ENCODE measurements at regions not wholly inside any gene's neighbourhood (a gene's known extent, or its start where the extent isn't known, plus 50 kb on each side); places are given as distances from the start of the nearest gene placed in this dataset.
"Not testable (repeated sequence)": the region's sequence is repeated elsewhere in the genome, so short reads cannot be mapped to it uniquely, and the experiment has no call there.

DNA sequence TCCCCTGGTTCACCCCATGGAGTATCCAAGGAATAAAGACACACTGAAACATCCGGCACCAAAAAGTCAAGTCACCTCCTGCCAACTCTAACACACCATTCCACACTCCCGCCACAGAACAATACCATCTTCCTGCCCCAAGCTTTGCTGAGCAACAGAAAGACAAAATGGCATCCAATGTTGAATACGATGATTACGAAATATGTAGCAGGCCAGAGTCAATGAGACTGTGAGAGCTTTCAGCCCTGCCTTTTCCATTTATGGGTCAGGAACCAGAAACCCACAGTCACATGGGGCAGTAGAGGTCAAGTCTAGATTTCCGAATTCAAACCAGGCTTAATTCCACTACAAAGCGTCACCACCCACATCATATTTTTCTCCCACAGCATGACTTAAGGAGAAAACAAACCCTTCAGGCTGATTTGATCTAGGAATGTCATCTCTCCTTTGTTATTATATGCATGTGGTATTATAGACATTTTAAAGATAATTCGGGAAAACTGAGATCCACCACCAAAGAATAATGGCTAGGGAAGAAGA, 249.8 kb downstream of the SETD4 start:
- no peaks in the 10 kb centered on the region for H3K36me3 Mint-ChIP-seq (ENCODE audit: low read depth)
- peaks cover 8% of the 10 kb centered on the region for H3K27me3 Mint-ChIP-seq

DNA sequence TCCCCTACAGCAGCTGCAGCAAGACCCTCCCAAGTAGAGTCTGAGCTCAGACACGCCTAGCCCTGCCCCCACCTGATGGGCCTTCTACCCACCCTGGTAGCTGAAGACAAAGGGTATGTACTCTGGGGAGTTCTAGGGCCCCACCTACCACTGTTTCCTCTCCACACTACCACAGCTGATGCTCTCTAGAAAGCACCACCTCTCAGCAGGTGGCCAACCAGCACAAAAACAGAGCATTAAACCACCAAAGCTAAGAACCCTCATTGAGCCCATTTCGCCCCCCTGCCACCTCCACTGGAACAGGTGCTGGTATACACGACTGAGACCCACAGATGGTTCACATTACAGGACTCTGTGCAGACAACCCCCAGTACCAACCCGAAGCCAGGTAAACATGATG, 258.9 kb downstream of the SETD4 start:
- ChIA-PET POLR2A (no interaction called here), CTCF (no interaction called here)
- DNase-seq: no peak
- H3K9me3 Mint-ChIP-seq: peaks cover 15% of the 10 kb centered on the region
- intact Hi-C loops (cut with micrococcal nuclease): no loop called here
- H3K27ac Mint-ChIP-seq: no peak overlapping the region
- H3K27me3 Mint-ChIP-seq: peaks cover 16% of the 10 kb centered on the region
- no peaks in the 10 kb centered on the region for H3K36me3 Mint-ChIP-seq (ENCODE audit: low read depth)
- no peaks in the 10 kb centered on the region for H3K4me1 Mint-ChIP-seq
- TF ChIP-seq, protein P1, sequence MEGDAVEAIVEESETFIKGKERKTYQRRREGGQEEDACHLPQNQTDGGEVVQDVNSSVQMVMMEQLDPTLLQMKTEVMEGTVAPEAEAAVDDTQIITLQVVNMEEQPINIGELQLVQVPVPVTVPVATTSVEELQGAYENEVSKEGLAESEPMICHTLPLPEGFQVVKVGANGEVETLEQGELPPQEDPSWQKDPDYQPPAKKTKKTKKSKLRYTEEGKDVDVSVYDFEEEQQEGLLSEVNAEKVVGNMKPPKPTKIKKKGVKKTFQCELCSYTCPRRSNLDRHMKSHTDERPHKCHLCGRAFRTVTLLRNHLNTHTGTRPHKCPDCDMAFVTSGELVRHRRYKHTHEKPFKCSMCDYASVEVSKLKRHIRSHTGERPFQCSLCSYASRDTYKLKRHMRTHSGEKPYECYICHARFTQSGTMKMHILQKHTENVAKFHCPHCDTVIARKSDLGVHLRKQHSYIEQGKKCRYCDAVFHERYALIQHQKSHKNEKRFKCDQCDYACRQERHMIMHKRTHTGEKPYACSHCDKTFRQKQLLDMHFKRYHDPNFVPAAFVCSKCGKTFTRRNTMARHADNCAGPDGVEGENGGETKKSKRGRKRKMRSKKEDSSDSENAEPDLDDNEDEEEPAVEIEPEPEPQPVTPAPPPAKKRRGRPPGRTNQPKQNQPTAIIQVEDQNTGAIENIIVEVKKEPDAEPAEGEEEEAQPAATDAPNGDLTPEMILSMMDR (IDR thresholded peaks at IDR 0.05): no peak
- ATAC-seq (ENCODE audit: low read depth): no peak
- no peak overlapping the region for H3K4me3 Mint-ChIP-seq

More for the DNA sequence above, 249.8 kb downstream of the SETD4 start:
- peaks cover under 1% of the 10 kb centered on the region for H3K9me3 Mint-ChIP-seq
- H3K4me1 Mint-ChIP-seq: no peaks in the 10 kb centered on the region
- TF ChIP-seq, protein P1 (IDR thresholded peaks at IDR 0.05): no peak
- no peak for ATAC-seq (ENCODE audit: low read depth)
- H3K4me3 Mint-ChIP-seq: no peak overlapping the region
- intact Hi-C loops (cut with micrococcal nuclease): no loop called here
- ChIA-PET CTCF (no interaction called here), POLR2A (no interaction called here)
- no peak for DNase-seq
- no peak overlapping the region for H3K27ac Mint-ChIP-seq

DNA sequence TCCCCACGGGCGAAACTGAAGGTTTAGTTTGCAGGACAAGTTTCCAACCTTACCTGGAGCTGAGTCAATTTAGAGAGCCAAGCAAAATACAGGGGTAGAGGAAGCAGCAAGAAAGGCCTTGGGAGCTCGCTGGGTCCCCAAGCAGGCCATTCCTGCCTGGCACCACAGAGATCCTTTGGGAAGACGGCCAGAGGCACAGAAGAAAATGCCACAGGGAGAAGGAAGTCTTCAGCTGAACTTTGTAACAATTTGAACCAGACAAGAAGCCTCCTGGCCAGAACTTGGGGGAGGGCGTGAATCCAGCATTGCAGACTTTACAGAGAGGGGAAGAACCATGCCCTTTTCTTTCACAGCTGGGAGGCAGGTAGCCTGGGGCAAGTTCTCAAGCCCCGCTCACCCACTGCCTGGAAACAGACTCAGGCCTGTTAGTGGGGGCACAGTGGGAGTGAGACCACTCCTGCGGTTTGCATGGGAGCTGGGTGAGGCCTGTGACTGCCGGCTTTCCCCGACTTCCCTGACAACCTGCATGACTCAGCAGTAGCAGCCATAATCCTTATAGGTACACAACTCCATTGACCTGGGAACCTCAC, 259.4 kb downstream of the SETD4 start:
- POLR2A ChIA-PET; intact Hi-C loops (cut with micrococcal nuclease); H3K4me1 Mint-ChIP-seq; H3K36me3 Mint-ChIP-seq (ENCODE audit: low read depth); DNase-seq; ATAC-seq (ENCODE audit: low read depth); H3K27ac Mint-ChIP-seq; H3K4me3 Mint-ChIP-seq; CTCF ChIA-PET: not testable (repeated sequence)
- peaks cover 15% of the 10 kb centered on the region for H3K9me3 Mint-ChIP-seq
- peaks cover 21% of the 10 kb centered on the region for H3K27me3 Mint-ChIP-seq

DNA sequence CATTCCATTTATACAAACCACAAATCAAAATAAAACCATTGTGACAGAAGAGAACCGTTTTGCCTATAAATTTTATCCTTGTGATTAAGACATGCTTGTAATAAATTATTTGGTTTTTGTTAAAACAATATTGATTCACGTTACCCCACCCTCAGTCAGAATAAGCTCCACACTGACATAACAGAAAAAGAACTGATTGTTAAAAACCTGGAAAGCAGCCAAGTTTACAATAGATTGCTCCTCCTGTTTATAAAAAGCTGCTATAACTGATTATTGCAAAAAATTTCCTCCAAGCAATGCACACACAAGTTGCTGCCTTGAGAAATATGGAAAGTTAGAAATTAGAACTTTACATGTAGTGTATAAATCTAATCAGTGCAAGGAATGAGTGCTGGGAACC, 263.5 kb downstream of the SETD4 start:
- Mint-ChIP-seq H3K4me1 (no peaks in the 10 kb centered on the region), H3K27ac (no peak overlapping the region), H3K36me3 (ENCODE audit: low read depth) (no peaks in the 10 kb centered on the region), H3K4me3 (no peak overlapping the region), H3K27me3 (peaks cover 22% of the 10 kb centered on the region), H3K9me3 (no peaks in the 10 kb centered on the region)
- ChIA-PET CTCF (no interaction called here), POLR2A (no interaction called here)
- ATAC-seq (ENCODE audit: low read depth) (no peak), DNase-seq (no peak)
- TF ChIP-seq, protein P1 (IDR thresholded peaks at IDR 0.05): no peak
- intact Hi-C loops (cut with micrococcal nuclease): no loop called here

DNA sequence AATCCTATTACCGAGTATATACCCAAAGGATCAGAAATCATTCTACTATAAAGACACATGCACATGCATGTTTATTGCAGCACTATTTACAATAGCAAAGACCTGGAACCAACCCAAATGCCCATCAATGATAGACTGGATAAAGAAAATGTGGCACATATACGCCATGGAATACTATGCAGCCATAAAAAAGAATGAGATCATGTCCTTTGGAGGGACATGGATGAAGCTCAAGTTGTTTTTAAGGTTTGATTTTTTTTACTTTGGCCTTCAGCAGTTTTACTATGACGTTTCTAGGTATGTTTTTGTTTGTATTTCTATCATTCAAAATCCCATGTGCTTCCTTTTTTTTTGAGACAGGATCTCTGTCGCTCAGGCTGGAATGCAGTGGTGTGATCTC, 265.8 kb downstream of the SETD4 start:
- POLR2A ChIA-PET; H3K9me3 Mint-ChIP-seq; CTCF ChIA-PET; H3K4me3 Mint-ChIP-seq; H3K4me1 Mint-ChIP-seq; DNase-seq; ATAC-seq (ENCODE audit: low read depth); H3K27ac Mint-ChIP-seq; intact Hi-C loops (cut with micrococcal nuclease); H3K36me3 Mint-ChIP-seq (ENCODE audit: low read depth): not testable (repeated sequence)
- peaks cover 20% of the 10 kb centered on the region for H3K27me3 Mint-ChIP-seq

DNA sequence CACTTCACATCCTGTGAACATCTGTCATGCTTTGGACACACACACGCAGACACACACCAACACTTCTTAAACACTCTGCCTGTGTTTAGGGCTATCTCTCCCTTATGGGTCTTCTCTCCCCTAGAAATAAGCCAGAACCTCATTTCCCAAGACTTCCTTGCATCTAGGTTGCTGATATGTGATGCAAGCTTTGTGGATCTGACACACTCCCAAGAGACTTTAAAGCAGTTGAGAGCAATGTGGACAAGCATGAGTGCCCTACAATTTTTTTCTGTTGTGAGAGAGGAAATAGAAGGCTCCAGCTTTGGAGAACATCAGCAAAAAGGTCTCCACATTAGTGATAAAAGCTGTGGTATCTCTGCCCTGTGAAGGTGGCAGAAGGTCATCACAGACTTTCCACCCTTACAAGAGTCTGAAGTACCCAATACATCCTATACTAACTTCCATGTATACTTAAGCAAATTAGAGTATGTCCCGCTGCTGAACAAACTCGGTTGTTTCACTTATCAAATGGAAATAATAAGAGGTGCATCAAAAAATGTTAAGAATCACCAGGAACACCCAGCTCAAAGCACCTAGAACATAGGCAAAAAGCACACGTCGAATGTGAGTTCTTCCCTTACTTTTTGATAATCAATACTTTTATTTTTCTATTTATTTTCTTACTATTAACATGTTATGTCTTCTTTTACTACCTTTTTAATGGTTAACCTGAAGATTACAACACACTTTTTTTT, 267.6 kb downstream of the SETD4 start:
- no peak overlapping the region for H3K4me3 Mint-ChIP-seq
- DNase-seq (no peak), ATAC-seq (ENCODE audit: low read depth) (no peak)
- peaks cover 14% of the 10 kb centered on the region for H3K27me3 Mint-ChIP-seq
- TF ChIP-seq, protein P1 (IDR thresholded peaks at IDR 0.05): no peak
- H3K9me3 Mint-ChIP-seq: no peaks in the 10 kb centered on the region
- H3K27ac Mint-ChIP-seq: no peak overlapping the region
- ChIA-PET POLR2A (no interaction called here), CTCF (no interaction called here)
- no peaks in the 10 kb centered on the region for H3K4me1 Mint-ChIP-seq
- H3K36me3 Mint-ChIP-seq (ENCODE audit: low read depth): no peaks in the 10 kb centered on the region
- intact Hi-C loops (cut with micrococcal nuclease): no loop called here

All from activated B cell treated with CpG ODN at 0.5 μM for 24 hours (primary cell).